Activated CD8-positive, alpha-beta memory T cell treated with anti-CD3 and anti-CD28 coated beads for 36 hours (primary cell): ENCODE measurements at regions not wholly inside any gene's neighbourhood (a gene's known extent, or its start where the extent isn't known, plus 50 kb on each side); places are given as distances from the start of the nearest gene placed in this dataset.

Experiments used
- CTCF ChIA-PET: fragments of 350-600 bp; sonication (Branson Sonifier 250); formaldehyde crosslinking; loops from one replicate; lab custom pipeline; 2021; ENCODE audit warnings: antibody characterized with exemption; lab: Charles Lee
- POLR2A ChIA-PET: fragments of 350-600 bp; sonication (Branson Sonifier 250); formaldehyde crosslinking; loops from one replicate; lab custom pipeline; 2021; ENCODE audit warnings: antibody characterized with exemption; lab: Charles Lee

DNA sequence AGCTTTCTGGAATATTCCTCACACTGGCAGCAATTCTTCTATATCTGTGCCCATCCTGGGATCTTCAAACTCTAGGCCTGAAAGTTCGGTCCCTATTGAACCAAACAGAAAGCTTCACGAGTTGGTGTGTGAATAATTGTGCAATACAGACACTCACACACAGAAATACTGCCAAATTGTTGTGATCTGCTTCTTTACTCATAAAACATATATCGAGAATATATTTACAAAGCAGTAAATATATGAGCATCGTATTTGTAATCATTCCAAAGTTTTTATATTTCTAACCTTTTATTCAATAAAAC is 56.6 kb upstream of the BEX4 start:
- POLR2A ChIA-PET: no interaction called here
- CTCF ChIA-PET: interaction anchor here (0.6 kb wide), 1 partner anchor 45 kb away, joined by 5 read pairs; no protein-coding TSS in a partner anchor

GRCh38 chrX:103157496-103158316 is 57.2 kb upstream of the BEX4 start:
- CTCF ChIA-PET: interaction anchor here (0.6 to 1.0 kb wide), 2 partner anchors 45 to 207 kb away, joined by 3 to 5 read pairs; no protein-coding TSS in a partner anchor
- POLR2A ChIA-PET: no interaction called here

- CTCF ChIA-PET: no interaction called here
- POLR2A ChIA-PET: no interaction called here
Observed at GRCh38 chrX:103155201-103155600, 59.7 kb upstream of the BEX4 start.

DNA sequence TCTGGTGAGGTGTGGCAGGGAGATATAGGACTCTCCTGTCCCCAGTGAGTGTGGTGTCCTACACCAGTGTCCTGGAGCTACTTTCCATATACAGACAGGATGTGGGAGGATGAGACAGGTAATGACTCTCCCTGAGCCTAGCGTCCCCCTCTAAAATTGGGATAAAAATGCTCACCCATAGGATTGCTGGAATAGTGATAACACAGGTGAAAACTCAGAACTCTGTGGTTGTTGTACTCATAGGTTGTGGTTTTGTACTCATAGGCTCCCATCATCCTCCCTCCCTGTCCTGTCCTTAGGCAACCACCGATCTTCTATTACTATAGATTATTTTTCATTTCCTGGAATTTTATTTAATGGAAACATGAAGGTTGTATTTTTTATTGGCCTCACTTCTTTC is 60.7 kb upstream of the NXF3 start:
- ChIA-PET POLR2A (no interaction called here), CTCF (no interaction called here)

DNA sequence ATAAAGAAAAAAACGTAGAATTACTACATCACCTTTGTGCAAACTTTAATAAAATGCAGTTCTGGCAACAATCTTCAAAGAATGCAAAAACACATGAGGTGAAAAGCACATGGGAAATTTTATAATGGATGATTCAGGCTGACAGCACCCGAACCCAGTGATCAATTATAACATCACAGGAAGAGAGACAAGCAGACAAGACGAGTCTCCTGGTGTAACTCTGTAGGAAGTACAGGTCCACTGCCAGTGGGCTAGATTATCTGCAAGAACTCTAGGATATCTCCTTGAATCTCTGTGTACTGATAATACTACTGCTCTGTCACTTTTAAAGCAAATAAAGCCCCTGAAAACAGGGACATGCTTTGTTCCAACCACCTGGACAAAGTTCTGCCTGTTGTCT is 58.9 kb upstream of the NXF3 start:
- ChIA-PET CTCF (no interaction called here), POLR2A (no interaction called here)

DNA sequence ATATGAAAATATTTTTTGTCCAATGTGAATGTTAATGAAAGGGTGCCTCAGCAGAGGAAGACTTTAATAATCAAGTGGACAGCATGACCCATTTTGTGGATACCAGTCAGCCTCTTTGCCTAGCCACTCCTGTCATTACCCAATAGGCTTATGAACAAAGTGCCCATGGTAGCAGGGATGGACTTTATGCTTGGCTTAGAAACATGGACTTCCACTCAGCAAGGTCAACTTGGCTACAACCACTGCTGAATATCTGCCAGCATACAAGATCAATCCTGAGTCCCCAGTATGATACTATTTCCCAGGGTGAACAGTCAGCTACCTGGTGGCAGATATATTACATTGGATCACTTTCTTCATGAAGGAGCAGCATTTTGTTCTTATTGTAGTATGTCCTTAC is 56.7 kb upstream of the NXF3 start:
- ChIA-PET POLR2A (no interaction called here), CTCF (no interaction called here)

GRCh38 chrX:103148075-103148474 is 55.1 kb upstream of the NXF3 start:
- ChIA-PET POLR2A (no interaction called here), CTCF (no interaction called here)
